ENCODE measurements at regions not wholly inside any gene's neighbourhood (a gene's known extent, or its start where the extent isn't known, plus 50 kb on each side); places are given as distances from the start of the nearest gene placed in this dataset.

DNA sequence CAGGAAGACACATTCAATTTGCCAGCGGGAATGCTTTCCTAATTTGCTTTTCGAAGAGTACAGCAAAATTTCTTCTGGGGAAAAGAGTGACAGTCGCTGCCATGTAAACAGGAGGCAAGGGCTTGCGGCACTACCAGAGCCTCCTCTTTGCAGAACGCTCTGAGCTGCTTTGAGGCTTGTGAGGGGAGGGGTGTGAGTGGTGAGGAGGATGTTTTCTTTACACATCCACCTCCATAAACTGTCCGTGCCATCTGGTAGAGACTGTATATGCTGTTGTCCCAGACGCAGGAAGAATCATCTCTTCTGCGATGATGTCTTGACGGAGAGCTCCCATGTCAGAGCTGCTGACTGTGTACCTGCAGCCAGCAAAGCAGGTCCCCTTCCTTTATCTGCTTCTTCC, 138.0 kb downstream of the SOCS6 start:
- TF ChIP-seq, protein P1, sequence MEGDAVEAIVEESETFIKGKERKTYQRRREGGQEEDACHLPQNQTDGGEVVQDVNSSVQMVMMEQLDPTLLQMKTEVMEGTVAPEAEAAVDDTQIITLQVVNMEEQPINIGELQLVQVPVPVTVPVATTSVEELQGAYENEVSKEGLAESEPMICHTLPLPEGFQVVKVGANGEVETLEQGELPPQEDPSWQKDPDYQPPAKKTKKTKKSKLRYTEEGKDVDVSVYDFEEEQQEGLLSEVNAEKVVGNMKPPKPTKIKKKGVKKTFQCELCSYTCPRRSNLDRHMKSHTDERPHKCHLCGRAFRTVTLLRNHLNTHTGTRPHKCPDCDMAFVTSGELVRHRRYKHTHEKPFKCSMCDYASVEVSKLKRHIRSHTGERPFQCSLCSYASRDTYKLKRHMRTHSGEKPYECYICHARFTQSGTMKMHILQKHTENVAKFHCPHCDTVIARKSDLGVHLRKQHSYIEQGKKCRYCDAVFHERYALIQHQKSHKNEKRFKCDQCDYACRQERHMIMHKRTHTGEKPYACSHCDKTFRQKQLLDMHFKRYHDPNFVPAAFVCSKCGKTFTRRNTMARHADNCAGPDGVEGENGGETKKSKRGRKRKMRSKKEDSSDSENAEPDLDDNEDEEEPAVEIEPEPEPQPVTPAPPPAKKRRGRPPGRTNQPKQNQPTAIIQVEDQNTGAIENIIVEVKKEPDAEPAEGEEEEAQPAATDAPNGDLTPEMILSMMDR (optimal IDR thresholded peaks at IDR 0.05 in 1 of 3, IDR thresholded peaks at IDR 0.05 in 1 of 3, conservative IDR thresholded peaks at IDR 0.05 in 1 of 3; ENCODE audit: extremely low read depth in 1 of 3, insufficient read depth in 2 of 3, low read length in 3 of 3): no peak
- no peak for TF ChIP-seq EZH2 (IDR thresholded peaks at IDR 0.05; ENCODE audit: low read length)
